Fibroblast of lung (primary cell): ENCODE measurements at regions not wholly inside any gene's neighbourhood (a gene's known extent, or its start where the extent isn't known, plus 50 kb on each side); places are given as distances from the start of the nearest gene placed in this dataset.

Source experiments
- DNase-seq, 2 donors: peaks; one replicate each; pipeline versions ENCODE4 v3.0.0 to v3.0.0-alpha.2; 2010; ENCODE audit warnings: low read depth in 2 of 2
- H2AFZ ChIP-seq: 2 replicates; pipeline ENCODE4 v1.5.1; 2012; ENCODE audit warnings: low read length, control low read depth, inconsistent platforms
- H3K27ac ChIP-seq: 2 replicates; pipeline ENCODE4 v1.5.1; 2011; ENCODE audit warnings: low read length, control low read depth; ENCODE audit not compliant: insufficient read depth
- H3K27me3 ChIP-seq: 2 replicates; pipeline ENCODE4 v1.5.1; 2011; ENCODE audit warnings: mild to moderate bottlenecking, low read length; ENCODE audit not compliant: control insufficient read depth, insufficient read depth
- H3K36me3 ChIP-seq: 2 replicates; pipeline ENCODE4 v1.5.1; 2011; ENCODE audit warnings: low read length; ENCODE audit not compliant: control insufficient read depth, insufficient read depth
- H3K4me1 ChIP-seq: 2 replicates; pipeline ENCODE4 v1.5.1; 2011; ENCODE audit warnings: low read length; ENCODE audit not compliant: control insufficient read depth, insufficient read depth; ENCODE audit errors: extremely low read depth
- H3K4me2 ChIP-seq: 2 replicates; pipeline ENCODE4 v1.5.1; 2011; ENCODE audit warnings: low read length, control low read depth; ENCODE audit not compliant: insufficient read depth; ENCODE audit errors: extremely low read depth
- H3K4me3 ChIP-seq, 4 experiments: fragments of 200-600 bp in 1 of 4; sonication (generic) in 1 of 4; replicated peaks in 1 of 4; 2 replicates each; pipeline ENCODE4 v1.5.1; 2011 to 2016; ENCODE audit warnings: low read length in 4 of 4, low read depth in 3 of 4, mild to moderate bottlenecking in 3 of 4, control low read depth in 2 of 4, inconsistent platforms in 1 of 4, mixed read lengths in 1 of 4; ENCODE audit not compliant: insufficient read depth in 1 of 4; ENCODE audit errors: control extremely low read depth in 1 of 4
- H3K79me2 ChIP-seq: 2 replicates; pipeline ENCODE4 v1.5.1; 2012; ENCODE audit warnings: mild to moderate bottlenecking, low read length, inconsistent platforms; ENCODE audit not compliant: control insufficient read depth, insufficient read depth
- H3K9ac ChIP-seq: 2 replicates; pipeline ENCODE4 v1.5.1; 2011; ENCODE audit warnings: mild to moderate bottlenecking, low read length, control low read depth; ENCODE audit not compliant: insufficient read depth
- H3K9me3 ChIP-seq: 2 replicates; pipeline ENCODE4 v1.5.1; 2012; ENCODE audit warnings: low read depth, low read length; ENCODE audit not compliant: control insufficient read depth, insufficient read depth
- H4K20me1 ChIP-seq: 2 replicates; pipeline ENCODE4 v1.5.1; 2011; ENCODE audit warnings: low read length; ENCODE audit not compliant: control insufficient read depth, insufficient read depth; ENCODE audit errors: extremely low read depth
- CTCF ChIP-seq, 2 donors: IDR thresholded peaks in 1 of 2; conservative IDR thresholded peaks in 1 of 2; 1 replicate in 1 of 2; 2 replicates in 1 of 2; pipeline ENCODE4 v1.5.1; 2011 to 2012; ENCODE audit warnings: low read length in 2 of 2, control low read depth in 1 of 2, inconsistent platforms in 1 of 2, low read depth in 1 of 2, mild to moderate bottlenecking in 1 of 2
- EZH2 ChIP-seq: IDR thresholded peaks from 2 replicates; pipeline ENCODE4 v1.5.1; 2012; ENCODE audit warnings: low read length, control low read depth, mild to moderate bottlenecking; ENCODE audit errors: missing control alignments

DNA sequence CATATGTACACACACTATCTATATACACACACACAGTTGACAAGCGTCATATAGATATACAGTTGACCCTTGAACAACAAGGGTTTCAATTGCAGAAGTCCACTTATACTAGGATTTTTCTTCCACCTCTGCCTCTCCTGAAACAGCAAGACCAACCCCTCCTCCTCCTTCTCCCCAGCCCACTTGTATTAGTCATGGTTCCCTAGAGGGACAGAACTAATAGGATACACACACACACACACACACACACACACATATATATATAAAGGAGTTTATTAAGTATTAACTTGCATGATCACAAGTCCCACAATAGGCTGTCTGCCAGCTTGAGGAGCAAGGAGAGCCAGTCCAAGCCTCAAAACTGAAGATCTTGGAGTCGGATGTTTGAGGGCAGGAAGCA, 92.9 kb downstream of the DHCR7 start:
- no peak overlapping the region for H3K4me2 ChIP-seq
- TF ChIP-seq EZH2 (no peak), CTCF (conservative IDR thresholded peaks at IDR 0.05 in 1 of 2, IDR thresholded peaks at IDR 0.05 in 1 of 2; ENCODE audit: low read depth in 1 of 2, low read length in 2 of 2) (no peak)
- H3K27me3 ChIP-seq, result peaks cover 4% of the 10 kb centered on the region
- H3K27ac ChIP-seq, result no peak overlapping the region
- no peaks in the 10 kb centered on the region for H3K9me3 ChIP-seq
- H3K4me1 ChIP-seq, result no peaks in the 10 kb centered on the region
- no peak overlapping the region for H3K9ac ChIP-seq
- no peak overlapping the region for H2AFZ ChIP-seq
- DNase-seq, result peak in 1 of 2 donors; percentile 13
- H3K79me2 ChIP-seq, result no peaks in the 10 kb centered on the region
- H3K36me3 ChIP-seq, result no peaks in the 10 kb centered on the region
- H3K4me3 ChIP-seq, result no peak overlapping the region
- H4K20me1 ChIP-seq, result no peaks in the 10 kb centered on the region

GRCh38 chr11:71354394-71355105, 93.6 kb downstream of the DHCR7 start:
- DNase-seq, result no peak
- Histone ChIP-seq H3K79me2 (no peaks in the 10 kb centered on the region), H2AFZ (no peak overlapping the region), H3K27me3 (peaks cover 4% of the 10 kb centered on the region), H3K9ac (no peak overlapping the region), H3K4me1 (no peaks in the 10 kb centered on the region), H3K36me3 (no peaks in the 10 kb centered on the region), H3K4me3 (no peak overlapping the region), H3K4me2 (no peak overlapping the region), H3K27ac (no peak overlapping the region), H3K9me3 (no peaks in the 10 kb centered on the region), H4K20me1 (no peaks in the 10 kb centered on the region)
- TF ChIP-seq EZH2, result no peak
- TF ChIP-seq CTCF (conservative IDR thresholded peaks at IDR 0.05 in 1 of 2, IDR thresholded peaks at IDR 0.05 in 1 of 2; ENCODE audit: low read depth in 1 of 2, low read length in 2 of 2), result no peak

- no peaks in the 10 kb centered on the region for H3K79me2 ChIP-seq
- H3K9me3 ChIP-seq, result no peaks in the 10 kb centered on the region
- no peak for TF ChIP-seq EZH2
- TF ChIP-seq CTCF (conservative IDR thresholded peaks at IDR 0.05 in 1 of 2, IDR thresholded peaks at IDR 0.05 in 1 of 2; ENCODE audit: low read depth in 1 of 2, low read length in 2 of 2), result no peak
- H3K4me1 ChIP-seq, result no peaks in the 10 kb centered on the region
- H3K4me3 ChIP-seq, result no peak overlapping the region
- H2AFZ ChIP-seq, result no peak overlapping the region
- peaks cover 4% of the 10 kb centered on the region for H3K27me3 ChIP-seq
- H3K36me3 ChIP-seq, result no peaks in the 10 kb centered on the region
- no peak overlapping the region for H3K27ac ChIP-seq
- H3K4me2 ChIP-seq, result no peak overlapping the region
- H4K20me1 ChIP-seq, result no peaks in the 10 kb centered on the region
- H3K9ac ChIP-seq, result no peak overlapping the region
- DNase-seq, result no peak
These were observed 95.4 kb downstream of the DHCR7 start for GRCh38 chr11:71352748-71353147.
